ENCODE measurements at regions not wholly inside any gene's neighbourhood (a gene's known extent, or its start where the extent isn't known, plus 50 kb on each side); places are given as distances from the start of the nearest gene placed in this dataset.

DNA sequence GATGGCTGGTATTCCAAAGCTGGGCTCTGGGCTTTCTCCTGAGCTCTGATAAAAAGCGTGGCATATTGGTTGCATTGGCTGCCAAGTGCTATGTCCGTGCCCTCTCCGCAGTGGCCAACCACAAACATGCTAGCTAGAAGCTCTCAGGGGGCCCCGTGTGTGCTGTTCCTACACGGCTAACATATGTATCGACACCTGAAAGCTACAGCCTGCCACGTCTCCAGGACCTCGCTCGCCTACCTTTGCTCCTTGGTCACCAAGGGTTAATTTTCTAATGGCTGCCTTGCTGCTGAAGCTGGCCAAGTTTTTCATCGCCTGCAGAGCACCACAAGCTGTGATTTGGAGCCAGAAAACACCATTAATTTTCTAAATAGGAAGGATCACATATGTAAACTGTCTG, 888.4 kb downstream of the BCL11A start:
- no peak for DNase-seq (ENCODE audit: low read depth)

DNA sequence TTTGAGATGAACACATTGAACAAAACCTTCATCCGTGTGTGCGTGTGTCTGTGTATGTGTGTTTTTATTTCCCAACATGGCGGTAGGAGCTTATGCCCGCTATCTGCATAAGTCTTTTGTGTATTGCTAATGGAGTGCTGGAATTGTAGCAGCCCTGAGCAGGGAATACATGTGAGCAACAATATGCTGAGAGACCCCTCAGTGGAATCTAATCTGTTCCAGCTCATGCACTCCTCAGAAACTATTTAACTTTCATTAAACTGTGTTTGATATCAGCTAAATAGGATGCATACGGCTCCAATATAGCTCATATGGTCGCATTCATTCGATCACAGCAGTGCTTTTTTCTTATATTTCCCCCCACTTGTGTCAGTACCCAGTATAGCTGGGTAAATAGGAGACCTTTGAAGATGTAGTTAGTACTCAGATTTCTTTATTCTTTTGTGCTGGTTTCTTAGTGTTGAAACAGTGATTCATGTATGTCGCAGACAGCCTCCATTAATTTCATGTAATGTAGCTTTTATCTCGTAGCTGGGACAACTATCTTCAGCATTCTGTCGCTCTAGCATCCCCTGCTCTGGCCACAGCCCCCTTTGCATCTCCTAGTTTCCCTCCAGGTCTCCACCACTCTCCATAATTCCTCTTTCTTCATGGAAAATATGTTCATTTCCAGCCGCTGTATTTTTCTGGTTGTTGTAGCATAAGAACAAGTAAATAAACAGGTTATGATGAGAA, 891.2 kb downstream of the BCL11A start:
- no peak for DNase-seq (ENCODE audit: low read depth)

DNA sequence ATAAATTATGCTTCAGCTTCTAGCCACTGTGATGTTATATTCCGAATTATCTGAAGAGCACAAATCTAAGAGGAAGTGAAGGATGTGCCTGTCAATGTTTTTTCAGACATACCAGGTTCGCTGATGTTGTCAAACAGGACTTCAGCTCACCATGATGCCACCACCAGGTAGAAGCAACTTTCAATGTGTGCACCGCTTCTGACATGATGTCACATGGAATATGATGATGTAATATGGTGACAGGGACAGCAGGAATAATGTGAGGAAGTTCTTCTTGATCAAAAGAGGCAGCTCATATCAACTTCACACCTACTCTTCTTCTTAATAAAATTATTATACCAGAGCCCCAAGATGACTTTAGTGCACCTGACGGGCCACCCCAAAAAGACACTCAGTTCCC, 893.2 kb downstream of the BCL11A start:
- no peak for DNase-seq (ENCODE audit: low read depth)

DNA sequence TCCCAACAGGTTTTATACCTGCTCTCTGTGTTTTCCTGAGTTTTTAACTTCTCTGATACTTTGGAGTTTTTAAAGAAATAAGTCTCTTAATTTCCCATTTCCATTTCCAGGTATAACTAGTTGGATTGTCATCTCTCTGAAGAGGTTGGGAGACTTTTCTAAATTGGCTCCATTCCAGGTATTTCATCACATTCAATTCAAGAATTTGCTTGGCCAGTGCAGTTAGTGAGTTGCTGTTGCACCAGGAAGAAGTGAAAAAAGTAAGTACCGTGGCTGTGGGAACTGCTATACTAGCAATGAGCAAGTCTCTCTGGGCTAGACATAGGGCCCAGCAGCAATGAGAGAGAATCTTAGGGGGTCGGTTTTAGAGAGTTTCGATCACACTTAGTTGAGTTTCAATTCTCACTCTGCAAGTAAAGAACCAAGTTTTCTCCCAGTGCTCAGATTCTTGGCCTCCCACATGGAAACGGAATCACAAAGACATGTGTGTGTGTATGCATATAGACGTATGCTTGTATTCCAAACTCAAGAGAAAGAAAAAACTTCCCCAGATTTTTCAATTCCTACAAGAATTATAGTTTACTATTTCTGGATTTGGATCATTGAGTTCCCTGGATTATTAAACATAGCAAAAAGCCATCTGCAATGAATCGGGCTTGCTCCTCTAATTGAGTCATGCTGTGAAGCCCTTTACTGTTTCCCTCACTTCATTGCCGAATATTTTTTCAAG, 894.4 kb downstream of the BCL11A start:
- no peak for DNase-seq (ENCODE audit: low read depth)

DNA sequence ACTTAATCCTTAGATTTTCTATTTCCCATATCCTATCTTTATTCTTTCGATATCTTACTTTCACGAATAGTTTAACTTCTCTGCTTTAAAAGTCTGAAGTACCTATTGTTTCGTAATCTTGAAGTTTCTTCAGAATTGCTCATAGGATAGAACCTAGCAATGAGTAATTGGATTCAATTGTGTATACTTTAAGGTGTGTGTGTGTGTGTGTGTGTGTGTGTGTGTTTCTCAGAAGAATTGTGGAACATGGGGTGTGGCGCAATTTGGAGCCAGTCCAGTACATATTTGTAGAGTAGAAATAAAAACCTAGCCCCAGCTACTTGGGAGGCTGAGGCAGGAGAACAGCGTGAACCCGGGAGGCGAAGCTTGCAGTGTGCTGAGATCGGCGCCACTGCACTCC, 897.6 kb downstream of the BCL11A start:
- DNase-seq (ENCODE audit: low read depth): no peak

DNA sequence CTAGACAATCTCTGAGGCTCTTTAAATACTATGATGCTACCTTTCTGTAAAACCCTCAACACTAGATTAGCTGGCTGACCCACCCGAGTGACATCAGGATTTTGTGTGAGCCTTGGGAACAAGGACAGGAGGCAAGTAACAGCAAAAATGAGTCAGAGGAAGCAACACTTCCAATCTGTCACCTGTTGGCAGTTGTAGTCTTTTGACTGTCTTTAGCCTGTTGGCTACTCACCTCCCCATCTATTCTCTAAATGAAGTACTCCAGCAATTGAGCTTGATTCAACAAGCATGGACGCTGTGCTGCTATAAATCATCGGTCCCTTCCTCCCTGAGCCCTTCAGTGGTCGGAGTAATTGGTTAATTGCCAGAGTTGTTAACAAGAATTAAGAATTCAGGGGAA, 898.7 kb downstream of the BCL11A start:
- DNase-seq (ENCODE audit: low read depth): no peak

DNA sequence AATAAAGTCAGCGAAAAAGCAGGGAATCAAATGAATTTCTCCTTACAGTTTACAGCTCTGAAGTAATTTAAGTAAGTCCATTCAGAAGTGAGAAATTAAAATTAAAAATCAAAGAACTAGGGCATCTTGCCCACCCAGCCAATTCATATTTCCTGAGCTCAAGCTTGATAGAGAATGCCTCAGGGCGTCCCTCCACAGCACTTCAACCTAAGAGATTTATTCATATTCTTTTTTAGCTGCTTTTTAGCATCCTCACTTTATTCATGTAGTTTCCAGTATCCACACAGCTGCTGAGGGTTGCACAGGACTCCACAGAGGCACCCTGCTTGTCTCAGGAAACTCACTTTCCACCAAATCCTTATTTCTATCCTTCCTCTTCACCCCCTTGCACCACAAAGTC, 900.3 kb downstream of the BCL11A start:
- no peak for DNase-seq (ENCODE audit: low read depth)

DNA sequence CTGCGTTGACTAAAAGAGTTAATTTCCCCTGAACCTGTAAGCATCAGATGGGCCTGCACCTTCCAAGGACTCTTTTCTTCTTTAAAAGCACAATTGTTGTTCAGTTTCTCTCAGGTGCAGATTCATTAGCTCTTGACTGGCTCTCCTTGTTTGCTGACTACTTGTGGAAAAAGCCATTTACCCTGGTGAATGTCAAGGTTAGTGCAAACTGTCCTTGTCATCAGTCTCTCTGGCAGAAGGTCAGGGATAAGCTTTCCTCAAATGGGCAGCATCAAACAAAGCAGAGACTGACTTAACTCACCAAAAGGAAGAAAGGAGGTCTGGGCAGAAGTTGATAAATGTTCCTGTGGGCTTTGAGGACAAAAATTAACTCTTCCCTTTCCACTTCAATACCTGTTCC, 922.7 kb downstream of the BCL11A start:
- DNase-seq (ENCODE audit: low read depth): no peak

DNA sequence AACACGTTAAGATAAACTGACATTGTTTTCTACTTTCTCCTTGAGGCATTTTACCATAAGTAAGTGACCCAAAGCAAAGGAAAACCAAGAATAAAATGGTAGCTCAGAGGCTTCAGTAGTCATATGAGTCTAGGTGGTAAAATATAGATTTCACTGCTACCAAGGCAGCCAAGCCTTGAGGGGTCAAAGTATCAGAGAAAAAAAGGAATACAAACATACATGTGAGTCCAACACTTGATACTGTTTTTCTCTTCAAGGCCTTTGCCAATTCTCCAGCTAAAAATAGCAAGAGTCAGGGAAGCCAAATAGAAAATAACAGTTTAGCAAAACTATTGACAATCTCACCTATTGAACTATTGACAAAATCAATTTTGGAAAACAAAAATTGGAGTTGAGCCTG, 925.9 kb downstream of the BCL11A start:
- no peak for DNase-seq (ENCODE audit: low read depth)

DNA sequence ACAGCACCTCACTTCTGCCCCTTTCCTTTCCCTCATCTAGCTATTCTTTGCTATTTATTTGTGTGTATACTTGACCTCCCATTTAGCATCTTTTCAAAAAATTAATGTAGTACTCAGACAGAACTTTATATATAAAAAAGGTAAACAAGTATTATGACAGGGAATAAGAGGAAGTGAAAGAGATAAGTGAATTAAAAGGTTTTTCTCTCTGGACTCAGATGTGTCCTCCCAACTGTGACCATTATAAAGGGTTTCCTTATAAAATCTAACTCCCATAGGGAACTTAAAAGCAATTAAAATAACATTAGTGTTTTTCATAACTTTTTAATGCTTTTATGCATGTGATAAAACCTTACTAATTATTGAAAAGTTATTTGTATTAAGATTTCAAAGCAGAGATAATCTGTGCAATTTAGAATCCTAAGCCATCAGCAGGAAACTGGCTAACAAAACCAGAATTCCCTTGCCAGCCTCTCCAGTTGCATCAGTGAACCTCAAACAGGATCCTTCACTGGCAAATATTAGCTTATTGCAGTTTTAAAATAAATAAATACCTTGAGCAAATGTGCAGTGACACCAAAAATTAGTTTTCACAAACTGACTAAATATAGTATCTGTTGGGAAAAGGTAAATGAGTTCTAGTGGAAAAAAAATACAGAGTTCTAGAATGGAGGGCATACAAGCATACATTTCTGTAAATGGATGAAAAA, 930.7 kb downstream of the BCL11A start:
- no peak for DNase-seq (ENCODE audit: low read depth)

DNA sequence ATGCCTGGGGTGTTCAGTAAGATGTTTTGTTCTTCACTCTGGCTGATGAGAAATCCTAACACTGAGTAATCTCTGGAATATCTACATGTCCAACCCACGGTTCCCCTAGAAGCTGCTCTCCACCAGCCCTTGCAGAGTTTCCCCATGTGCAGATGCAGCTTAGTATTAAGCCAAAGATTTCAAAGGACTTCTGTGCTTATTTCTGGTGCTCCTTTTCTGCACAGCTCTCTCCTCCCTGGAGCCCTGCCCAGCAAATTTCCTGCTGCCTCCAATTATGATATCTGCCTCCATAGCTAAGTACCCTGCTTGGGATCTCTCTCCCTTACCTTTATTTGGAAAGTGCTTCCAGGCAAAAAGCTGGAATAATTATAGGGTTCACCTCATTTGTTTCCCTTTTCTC, 949.3 kb downstream of the BCL11A start:
- DNase-seq (ENCODE audit: low read depth): no peak

DNA sequence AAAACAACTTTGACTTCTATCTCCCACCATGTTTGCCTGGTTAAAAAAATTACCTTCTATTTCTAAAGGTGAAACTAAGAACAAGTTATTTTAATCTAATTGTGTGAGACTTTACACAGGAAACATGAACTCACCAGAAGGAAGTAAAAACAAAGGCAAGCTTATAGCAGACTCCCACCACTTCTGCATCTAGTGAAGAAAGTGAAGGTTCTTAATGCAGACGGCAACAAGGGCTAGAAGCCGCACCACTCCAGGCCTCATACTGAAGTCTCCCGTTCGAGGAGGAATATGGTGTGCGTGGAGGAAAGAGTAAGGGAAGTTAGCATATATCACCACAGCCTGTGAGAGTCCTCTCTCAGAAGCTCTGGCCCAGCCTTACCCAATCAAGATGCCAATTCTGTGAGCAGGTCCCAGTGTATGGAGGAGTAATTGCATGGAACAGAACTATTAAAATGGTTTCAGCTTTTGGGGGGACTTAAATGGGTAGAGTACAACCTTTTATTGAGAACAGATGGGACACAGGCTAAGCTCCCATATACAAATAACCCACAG, 958.7 kb downstream of the BCL11A start:
- DNase-seq (ENCODE audit: low read depth): no peak

DNA sequence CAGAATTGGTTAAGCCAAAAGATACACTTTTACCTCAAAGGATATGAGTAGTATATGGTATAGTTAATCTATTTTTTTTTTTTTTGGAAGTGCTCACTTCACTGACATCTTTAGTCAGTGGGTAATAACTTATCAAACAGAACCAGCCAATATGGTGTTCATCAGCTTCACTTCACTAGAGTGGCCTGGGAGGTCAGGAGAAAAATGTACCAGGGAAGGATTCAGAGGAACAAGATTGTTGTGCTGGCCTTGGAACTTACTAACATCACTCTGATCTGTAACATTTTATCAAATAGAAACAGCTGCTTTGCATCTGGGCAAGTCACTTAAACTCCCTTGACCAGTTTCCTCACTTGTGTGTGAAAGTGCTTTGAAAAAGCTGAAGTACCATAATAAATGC, 962.7 kb downstream of the BCL11A start:
- no peak for DNase-seq (ENCODE audit: low read depth)

DNA sequence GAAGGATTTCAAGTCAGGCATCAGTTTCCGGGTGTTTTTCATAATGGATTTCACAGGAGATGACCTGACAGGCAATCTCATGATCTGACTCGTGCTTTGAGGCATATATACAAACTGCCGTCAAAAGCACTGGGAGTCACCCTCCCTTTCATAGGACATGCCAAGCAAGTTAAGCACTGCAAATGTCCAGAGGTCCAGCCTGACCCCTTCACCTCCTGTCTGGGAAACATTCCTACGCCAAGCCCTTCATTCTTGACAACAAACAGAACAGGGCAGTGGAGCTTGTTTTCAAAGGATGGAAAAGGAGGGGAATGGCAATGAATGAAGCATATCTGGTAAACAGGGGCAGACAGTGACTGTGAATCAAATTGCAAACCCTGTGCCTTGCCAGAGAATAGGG, 963.6 kb downstream of the BCL11A start:
- DNase-seq (ENCODE audit: low read depth): no peak

DNA sequence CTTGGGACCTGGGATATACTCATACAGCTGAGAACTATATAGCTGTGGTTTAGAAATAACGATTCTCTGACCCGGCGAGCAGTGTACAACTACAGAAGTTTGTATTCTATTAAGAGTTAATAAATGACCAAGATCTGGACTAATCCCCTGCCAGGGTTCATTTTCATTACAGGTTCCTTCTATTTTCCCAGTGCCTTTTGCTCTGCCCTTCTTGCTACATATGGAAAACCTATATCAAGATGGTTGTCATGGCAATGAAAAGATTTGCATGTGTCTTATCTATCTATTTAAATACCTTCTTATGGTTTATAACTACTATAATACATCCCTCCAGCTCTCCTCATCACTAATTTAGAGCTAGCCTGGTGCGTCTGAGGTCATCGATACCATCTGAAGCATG, 965.2 kb downstream of the BCL11A start:
- no peak for DNase-seq (ENCODE audit: low read depth)

DNA sequence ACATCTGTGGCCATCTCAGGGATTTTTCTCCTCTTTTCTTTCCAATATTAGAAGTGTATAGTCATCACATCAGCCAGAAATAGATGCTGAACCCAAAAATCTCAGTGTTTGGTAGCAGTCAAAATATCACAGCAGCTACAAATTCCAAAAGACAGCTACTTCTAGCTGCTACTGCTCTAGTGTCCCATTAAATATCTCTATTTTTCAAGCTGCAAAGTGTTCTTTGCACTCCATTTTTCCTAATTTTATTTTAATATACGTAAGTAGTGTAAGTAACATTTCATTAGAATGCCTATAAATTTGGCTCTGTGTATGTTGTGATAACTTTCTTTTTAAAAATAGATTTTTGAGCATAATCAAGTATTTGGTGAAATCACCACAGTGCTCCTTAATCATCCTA, 967.3 kb downstream of the BCL11A start:
- DNase-seq (ENCODE audit: low read depth): no peak

DNA sequence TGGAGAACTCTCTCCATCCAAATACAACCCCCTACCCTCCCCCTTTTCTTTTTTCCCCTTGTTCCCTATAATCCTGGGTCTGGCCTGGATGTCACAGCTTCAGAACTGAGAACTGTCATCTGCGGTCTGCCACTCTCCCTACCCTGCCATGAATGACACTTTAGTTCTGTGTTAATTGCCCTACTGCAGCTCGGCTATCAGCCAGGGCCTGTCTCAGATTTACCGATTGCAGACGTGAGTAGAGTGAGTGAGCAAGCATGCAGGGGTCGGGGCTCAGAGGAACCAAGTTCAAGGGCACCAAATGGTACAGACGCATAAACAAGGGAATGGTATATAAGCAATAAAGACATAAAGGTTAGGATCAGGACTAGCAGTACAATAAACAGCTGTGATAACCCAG, 967.8 kb downstream of the BCL11A start:
- no peak for DNase-seq (ENCODE audit: low read depth)

DNA sequence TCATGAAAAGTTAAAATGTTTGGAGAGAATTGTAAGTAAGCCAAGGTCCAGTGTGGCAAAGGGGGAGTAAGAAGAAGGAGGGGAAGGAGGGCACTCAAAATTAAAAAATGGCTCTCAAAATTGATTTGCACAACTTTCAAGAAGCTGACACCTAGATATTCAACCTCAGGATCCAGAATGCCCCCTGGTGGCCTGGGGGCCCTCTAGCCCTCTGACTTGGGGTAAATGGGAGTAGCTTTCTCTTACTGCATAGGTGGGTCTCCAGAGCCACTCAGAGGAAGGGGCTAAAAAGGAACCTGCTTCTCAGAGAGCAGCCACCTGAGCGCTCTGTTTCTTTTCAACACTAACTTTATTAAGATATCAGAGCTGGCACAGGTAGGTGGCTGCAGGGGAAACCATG, 968.5 kb downstream of the BCL11A start:
- no peak for DNase-seq (ENCODE audit: low read depth)

DNA sequence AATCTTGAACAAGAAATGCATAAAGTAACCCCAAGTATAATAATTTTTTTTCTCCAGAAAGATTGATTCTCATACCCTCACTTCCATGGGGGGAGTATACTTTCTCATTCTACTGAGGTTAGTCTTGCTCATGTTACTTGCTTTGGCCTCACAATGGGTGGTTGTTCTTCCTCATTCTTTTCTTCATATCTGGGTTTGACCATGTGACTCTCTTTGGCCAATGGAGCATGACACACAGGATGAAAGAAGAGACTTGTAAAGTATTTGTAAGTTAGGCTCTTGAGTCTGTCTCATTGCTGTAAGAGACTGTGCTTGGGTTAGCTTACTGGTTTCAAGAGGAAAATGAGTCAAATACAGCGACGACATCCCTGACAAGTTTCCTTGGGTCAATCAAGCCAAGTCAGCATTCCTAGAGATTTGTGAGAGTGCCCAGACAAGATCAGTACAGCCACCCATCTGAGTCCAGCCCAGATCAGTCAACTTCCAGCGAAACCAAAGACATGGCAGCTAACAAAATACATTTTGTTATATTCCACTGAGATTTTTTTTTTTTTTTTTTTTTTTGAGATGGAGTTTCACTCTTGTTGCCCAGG, 970.2 kb downstream of the BCL11A start:
- no peak for DNase-seq (ENCODE audit: low read depth)

DNA sequence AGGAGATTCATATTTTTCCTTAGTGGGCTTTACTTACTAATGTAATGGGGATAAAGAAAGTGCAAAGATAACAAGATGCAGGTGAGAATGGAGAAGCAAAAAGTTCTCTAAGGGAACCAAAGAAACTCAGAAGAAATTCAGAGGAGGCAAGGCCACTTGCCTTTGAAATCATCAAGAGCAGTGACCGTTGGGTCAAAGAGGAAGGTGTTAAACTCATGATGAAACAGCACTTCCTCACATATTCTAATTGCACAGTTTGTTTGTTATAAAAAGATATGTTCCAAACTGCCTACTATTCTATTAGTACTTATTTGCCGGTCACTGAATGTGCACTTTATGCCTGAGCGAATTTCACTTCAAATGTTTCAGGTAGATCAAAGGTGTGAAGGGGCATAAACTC, 975.1 kb downstream of the BCL11A start:
- DNase-seq (ENCODE audit: low read depth): no peak

DNA sequence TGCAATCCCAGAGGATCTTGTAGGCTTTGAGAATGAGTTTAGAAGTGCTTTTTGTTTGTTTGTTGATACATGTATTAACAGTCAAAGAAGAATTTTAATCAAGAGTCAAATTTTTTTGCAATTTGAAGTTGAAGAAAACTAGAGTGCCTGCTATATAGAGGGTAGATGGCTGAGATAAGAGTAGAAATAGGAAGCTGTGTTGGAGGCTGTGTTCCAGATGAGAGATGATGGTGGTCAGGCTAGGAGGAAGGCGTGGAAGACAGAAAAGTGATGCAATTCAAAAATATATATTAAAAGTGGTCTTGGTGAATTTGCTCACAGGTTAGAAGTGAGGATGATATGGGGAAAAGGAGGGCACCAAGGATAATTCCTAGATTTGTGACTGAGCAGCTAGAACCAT, 978.3 kb downstream of the BCL11A start:
- DNase-seq (ENCODE audit: low read depth): no peak

DNA sequence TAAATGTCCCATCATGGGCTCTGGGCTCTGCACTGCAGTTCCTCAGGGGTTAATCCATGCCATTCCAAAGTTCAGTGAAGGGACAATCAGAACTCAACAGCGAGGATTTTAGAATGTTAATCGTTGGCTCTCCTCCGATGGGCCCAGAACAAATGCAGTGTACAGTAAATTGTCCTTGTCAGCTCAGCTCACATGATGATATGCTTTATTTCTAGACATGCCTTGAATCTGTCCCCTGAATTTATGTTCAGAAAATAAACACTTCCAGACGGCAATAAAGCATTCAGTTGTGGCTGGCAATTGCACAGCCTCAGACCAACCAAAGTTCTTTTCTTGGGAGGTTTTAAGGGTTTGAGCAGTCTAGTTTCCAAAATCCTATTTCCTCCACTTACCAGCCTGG, 981.2 kb downstream of the BCL11A start:
- DNase-seq (ENCODE audit: low read depth): no peak

DNA sequence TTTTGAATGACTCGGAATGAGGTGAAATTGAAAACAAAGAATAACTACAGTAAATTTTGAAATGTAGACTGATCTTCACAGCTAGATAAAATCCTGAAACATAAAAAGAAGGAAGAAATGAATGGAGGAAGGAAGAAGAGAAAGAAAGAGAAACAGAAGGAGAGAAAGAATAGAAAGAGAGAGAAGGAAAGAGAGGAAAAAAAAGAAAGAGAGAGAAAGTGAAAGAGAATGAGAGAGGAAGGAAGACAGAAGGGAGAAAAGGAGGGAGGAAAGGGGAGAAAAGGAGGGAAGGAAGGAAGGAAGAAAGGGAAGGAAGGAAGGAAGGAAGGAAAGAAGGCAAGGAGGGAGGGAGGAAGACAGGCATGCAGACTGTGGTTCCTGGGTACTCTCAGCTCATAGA, 982.6 kb downstream of the BCL11A start:
- no peak for DNase-seq (ENCODE audit: low read depth)

Measured in activated T-cell treated with anti-CD3 and anti-CD28 coated beads for 24 hours (primary cell).